Cardiac muscle cell (in vitro differentiated cells and primary cell): ENCODE measurements at regions not wholly inside any gene's neighbourhood (a gene's known extent, or its start where the extent isn't known, plus 50 kb on each side); places are given as distances from the start of the nearest gene placed in this dataset.
"Not testable (repeated sequence)": the region's sequence is repeated elsewhere in the genome, so short reads cannot be mapped to it uniquely, and the experiment has no call there.

Experiments used
- DNase-seq, 2 donors: peaks; one replicate each; pipeline versions ENCODE4 v3.0.0 to v3.0.0-alpha.2; 2010 to 2017; ENCODE audit warnings: low read depth in 1 of 2, low spot score in 1 of 2
- H3K27ac ChIP-seq: fragments of 200-600 bp; sonication (generic); 2 replicates; pipeline ENCODE4 v1.5.1; 2016
- H3K27me3 ChIP-seq: fragments of 200-600 bp; sonication (generic); 2 replicates; pipeline ENCODE4 v1.6.0; 2016; ENCODE audit warnings: control low read depth
- H3K36me3 ChIP-seq: fragments of 200-600 bp; sonication (generic); 2 replicates; pipeline ENCODE4 v1.5.1; 2016; ENCODE audit warnings: control low read depth
- H3K4me1 ChIP-seq: fragments of 200-600 bp; sonication (generic); 2 replicates; pipeline ENCODE4 v1.8.1; 2017; ENCODE audit warnings: low read depth, mild to moderate bottlenecking, mixed run types
- H3K4me3 ChIP-seq: fragments of 200-600 bp; sonication (generic); 2 replicates; pipeline ENCODE4 v1.5.1; 2016; ENCODE audit warnings: mild to moderate bottlenecking
- H3K9me3 ChIP-seq: fragments of 200-600 bp; sonication (generic); 2 replicates; pipeline ENCODE4 v1.5.1; 2017; ENCODE audit warnings: low read depth, mild to moderate bottlenecking, control low read depth
- TF ChIP-seq, protein P1 (sequence below): IDR thresholded peaks from 2 replicates; pipeline ENCODE4 v1.5.1; 2012; ENCODE audit warnings: low read depth, mild to moderate bottlenecking, low read length

DNA sequence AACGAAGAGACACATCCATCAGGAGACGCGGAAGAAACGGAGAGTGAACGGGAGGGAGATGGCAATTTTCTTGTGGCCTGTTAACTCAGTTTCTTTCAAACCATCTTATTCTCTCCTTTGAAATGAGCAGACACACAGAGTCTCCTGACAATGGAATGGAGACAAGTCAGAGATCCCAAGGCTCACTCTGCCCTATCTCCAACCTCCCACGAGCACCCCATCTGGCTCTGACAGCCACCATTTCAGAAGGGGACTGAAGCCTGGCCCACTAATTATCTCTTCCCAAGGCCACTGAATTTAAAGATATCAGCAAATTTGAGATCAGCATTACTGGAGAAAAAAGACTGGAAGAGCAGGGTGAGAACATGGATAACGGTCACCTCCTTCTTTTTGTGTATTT lies 215.6 kb downstream of the DHX15 start:
- Histone ChIP-seq H3K9me3 (no peaks in the 10 kb centered on the region), H3K27me3 (no peaks in the 10 kb centered on the region), H3K4me1 (no peaks in the 10 kb centered on the region), H3K27ac (no peak overlapping the region), H3K36me3 (no peaks in the 10 kb centered on the region), H3K4me3 (no peak overlapping the region)
- TF ChIP-seq, protein P1, sequence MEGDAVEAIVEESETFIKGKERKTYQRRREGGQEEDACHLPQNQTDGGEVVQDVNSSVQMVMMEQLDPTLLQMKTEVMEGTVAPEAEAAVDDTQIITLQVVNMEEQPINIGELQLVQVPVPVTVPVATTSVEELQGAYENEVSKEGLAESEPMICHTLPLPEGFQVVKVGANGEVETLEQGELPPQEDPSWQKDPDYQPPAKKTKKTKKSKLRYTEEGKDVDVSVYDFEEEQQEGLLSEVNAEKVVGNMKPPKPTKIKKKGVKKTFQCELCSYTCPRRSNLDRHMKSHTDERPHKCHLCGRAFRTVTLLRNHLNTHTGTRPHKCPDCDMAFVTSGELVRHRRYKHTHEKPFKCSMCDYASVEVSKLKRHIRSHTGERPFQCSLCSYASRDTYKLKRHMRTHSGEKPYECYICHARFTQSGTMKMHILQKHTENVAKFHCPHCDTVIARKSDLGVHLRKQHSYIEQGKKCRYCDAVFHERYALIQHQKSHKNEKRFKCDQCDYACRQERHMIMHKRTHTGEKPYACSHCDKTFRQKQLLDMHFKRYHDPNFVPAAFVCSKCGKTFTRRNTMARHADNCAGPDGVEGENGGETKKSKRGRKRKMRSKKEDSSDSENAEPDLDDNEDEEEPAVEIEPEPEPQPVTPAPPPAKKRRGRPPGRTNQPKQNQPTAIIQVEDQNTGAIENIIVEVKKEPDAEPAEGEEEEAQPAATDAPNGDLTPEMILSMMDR: no peak
- DNase-seq: no peak

DNA sequence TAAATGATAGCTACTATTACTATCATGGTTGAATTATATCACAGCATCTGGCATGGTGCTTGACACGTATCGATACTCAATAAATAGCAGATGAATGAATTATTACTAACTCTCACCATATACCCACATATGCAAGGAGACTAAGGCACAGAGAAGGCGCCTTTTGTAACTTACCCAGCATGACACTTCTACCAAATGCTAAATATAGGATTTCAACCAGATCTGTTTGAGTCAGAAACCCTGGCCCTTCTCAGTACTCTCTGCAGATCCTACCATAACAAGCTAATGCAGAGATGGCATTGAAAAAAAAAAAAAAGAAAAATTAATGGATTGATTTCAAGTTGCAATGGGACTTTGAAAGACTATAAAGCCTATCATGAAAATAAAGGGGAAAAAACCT lies 219.5 kb downstream of the DHX15 start:
- no peaks in the 10 kb centered on the region for H3K4me1 ChIP-seq
- DNase-seq: no peak
- H3K27me3 ChIP-seq: no peaks in the 10 kb centered on the region
- H3K4me3 ChIP-seq: no peak overlapping the region
- H3K36me3 ChIP-seq: no peaks in the 10 kb centered on the region
- no peak overlapping the region for H3K27ac ChIP-seq
- TF ChIP-seq, protein P1: no peak
- no peaks in the 10 kb centered on the region for H3K9me3 ChIP-seq

DNA sequence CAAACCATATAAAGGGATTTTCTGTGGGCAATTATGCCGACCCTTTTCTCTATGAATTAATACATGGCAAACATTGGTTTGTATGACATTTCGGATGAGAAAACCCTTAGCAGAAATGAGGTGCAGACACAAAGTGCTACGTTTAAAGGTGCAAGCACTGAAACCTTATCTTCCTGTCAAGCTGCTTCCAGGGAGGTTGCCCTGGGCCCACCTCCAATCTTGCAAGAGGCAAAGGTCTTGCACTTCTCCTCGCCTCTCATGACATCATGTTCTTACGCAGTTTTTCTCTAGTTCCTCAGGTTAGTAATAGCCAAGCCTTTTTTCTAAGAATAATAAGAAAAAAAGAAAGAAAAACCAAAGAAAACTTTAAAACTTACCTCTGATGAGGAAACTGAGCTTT lies 220.1 kb downstream of the DHX15 start:
- no peak for DNase-seq
- Histone ChIP-seq H3K27ac (no peak overlapping the region), H3K4me1 (no peaks in the 10 kb centered on the region), H3K4me3 (no peak overlapping the region), H3K36me3 (no peaks in the 10 kb centered on the region), H3K9me3 (no peaks in the 10 kb centered on the region), H3K27me3 (no peaks in the 10 kb centered on the region)
- TF ChIP-seq, protein P1: no peak

DNA sequence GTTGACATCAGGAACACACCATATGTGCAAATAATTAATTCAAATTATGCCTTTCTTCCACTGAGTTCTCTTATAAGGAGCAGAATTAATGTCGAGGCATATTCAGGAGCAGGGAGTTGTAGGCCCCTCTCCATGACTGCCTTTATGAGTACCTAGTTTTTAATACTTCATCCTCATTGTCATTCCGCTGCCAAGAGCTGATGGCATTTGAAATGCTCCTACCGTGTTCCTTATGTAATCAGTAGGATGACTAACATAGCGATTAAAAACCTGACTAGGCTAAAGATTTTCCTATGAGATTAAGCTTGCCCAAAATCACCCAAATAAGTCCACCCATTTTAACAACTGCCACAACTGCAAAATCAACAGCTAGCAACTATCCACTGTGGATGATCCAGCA lies 220.6 kb downstream of the DHX15 start:
- Histone ChIP-seq H3K4me3 (no peak overlapping the region), H3K27me3 (no peaks in the 10 kb centered on the region), H3K36me3 (no peaks in the 10 kb centered on the region), H3K4me1 (no peaks in the 10 kb centered on the region), H3K9me3 (no peaks in the 10 kb centered on the region), H3K27ac (no peak overlapping the region)
- TF ChIP-seq, protein P1: no peak
- DNase-seq: no peak

DNA sequence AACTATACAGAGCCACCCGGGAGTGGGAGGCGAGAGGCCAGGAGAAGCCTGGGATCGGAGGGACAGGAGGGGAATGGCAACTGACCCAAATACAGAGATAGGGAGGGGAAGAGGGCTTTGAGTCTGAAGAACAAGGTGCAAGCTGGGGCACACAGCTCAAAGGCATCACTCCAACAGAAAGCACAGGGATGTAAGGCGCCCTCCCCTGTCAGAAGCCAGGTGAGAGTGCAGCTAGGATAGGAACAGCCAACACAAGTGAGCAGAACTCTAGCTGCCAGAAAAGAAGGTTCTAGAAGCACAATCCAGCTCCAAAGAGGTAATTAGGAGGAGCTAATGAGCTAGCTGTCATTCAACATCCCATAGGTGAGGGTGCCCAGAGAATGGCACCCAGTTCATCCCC lies 232.2 kb downstream of the DHX15 start:
- TF ChIP-seq, protein P1: no peak

DNA sequence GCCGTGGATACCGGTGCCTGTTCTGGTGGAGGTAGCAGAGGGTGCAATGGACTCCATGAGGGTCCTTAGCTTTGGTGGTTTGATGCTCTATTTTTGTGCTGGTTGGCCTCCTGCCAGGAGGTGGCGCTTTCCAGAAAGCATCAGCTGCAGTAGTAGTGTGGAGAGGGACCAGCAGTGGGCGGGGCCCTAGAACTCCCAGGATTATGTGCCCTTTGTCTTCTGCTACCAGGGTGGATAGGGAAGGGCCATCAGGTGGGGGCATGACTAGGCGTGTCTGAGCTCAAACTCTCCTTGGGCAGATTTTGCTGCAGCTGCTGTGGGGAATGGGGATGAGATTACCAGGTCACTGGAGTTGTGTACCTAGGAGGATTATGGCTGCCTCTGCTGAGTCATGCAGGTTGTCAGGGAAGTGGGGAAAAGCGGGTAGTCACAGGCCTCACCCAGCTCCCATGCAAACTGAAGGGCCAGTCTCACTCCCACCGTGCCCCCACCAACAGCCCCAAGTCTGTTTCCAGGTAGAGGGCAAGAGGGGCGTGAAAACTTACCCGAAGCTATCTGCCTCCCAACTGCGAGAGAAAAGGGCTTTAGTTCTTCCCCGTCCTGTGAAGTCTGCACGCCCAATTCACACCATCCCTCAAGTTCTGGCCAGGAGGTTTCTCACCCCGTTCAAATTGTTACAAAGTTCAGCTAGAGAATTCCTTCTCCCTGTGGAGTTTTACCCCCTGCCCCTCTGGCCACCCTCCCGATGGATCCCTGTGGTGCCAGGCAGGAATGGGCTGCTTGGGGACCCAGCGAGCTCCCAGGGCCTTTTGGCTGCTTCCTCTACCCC lies 235.0 kb downstream of the DHX15 start:
- H3K27me3 ChIP-seq, H3K4me1 ChIP-seq, H3K27ac ChIP-seq, H3K4me3 ChIP-seq, H3K36me3 ChIP-seq, H3K9me3 ChIP-seq, DNase-seq: not testable (repeated sequence)

More for the DNA sequence above, 232.2 kb downstream of the DHX15 start:
- no peaks in the 10 kb centered on the region for H3K9me3 ChIP-seq
- no peak overlapping the region for H3K4me3 ChIP-seq
- H3K27ac ChIP-seq: no peak overlapping the region
- no peaks in the 10 kb centered on the region for H3K4me1 ChIP-seq
- no peaks in the 10 kb centered on the region for H3K27me3 ChIP-seq
- no peak for DNase-seq
- no peaks in the 10 kb centered on the region for H3K36me3 ChIP-seq
